ENCODE measurements at regions not wholly inside any gene's neighbourhood (a gene's known extent, or its start where the extent isn't known, plus 50 kb on each side); places are given as distances from the start of the nearest gene placed in this dataset.

DNA sequence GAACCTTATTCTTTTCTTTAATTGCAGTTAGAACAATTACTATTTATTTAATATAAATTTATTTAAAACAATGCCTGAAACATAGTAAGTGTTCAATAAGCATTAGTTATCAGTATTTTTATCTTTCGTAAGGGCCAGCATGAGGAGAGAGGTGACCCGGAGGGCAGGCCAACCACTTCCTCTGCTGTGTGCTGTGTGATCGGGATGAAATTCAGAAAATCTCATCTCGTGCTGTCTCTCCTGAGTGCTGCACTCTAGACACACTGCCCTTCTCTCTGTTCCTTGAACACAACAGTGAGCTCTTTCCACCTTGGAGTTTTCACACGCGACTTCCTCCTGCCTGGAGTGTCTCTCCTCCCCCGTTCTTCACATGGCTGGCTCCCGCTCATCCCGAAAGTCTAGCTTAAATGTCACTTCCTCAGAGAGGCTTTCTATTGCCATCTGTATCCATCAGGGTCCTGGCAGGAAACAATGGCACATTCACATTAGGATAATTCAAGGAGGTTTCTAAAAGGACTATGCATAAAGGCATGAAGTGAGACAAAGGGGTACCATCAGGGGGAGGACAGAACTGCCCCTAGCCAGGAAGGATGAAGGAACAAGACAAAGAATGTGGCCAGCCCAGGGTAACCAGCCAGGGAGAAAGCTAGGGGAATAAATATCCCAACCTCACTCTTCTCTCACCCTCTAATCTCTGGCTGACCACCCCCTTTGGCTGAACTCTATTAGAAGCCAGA lies 142.6 kb upstream of the GJB5 start:
- H3K9me3 ChIP-seq, result no peaks in the 10 kb centered on the region
- H3K27ac ChIP-seq, result no peak overlapping the region
- intact Hi-C loops (cut with DNase I), result no loop called here
- DNase-seq (no peak), ATAC-seq (no peak)
- no peak overlapping the region for H3K4me3 ChIP-seq
- TF ChIP-seq, protein P1, sequence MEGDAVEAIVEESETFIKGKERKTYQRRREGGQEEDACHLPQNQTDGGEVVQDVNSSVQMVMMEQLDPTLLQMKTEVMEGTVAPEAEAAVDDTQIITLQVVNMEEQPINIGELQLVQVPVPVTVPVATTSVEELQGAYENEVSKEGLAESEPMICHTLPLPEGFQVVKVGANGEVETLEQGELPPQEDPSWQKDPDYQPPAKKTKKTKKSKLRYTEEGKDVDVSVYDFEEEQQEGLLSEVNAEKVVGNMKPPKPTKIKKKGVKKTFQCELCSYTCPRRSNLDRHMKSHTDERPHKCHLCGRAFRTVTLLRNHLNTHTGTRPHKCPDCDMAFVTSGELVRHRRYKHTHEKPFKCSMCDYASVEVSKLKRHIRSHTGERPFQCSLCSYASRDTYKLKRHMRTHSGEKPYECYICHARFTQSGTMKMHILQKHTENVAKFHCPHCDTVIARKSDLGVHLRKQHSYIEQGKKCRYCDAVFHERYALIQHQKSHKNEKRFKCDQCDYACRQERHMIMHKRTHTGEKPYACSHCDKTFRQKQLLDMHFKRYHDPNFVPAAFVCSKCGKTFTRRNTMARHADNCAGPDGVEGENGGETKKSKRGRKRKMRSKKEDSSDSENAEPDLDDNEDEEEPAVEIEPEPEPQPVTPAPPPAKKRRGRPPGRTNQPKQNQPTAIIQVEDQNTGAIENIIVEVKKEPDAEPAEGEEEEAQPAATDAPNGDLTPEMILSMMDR (IDR thresholded peaks at IDR 0.05), result no peak
- H3K27me3 ChIP-seq (ENCODE audit: low read depth), result peaks cover 8% of the 10 kb centered on the region
- H3K4me1 ChIP-seq, result no peaks in the 10 kb centered on the region
- no peaks in the 10 kb centered on the region for H3K36me3 ChIP-seq

DNA sequence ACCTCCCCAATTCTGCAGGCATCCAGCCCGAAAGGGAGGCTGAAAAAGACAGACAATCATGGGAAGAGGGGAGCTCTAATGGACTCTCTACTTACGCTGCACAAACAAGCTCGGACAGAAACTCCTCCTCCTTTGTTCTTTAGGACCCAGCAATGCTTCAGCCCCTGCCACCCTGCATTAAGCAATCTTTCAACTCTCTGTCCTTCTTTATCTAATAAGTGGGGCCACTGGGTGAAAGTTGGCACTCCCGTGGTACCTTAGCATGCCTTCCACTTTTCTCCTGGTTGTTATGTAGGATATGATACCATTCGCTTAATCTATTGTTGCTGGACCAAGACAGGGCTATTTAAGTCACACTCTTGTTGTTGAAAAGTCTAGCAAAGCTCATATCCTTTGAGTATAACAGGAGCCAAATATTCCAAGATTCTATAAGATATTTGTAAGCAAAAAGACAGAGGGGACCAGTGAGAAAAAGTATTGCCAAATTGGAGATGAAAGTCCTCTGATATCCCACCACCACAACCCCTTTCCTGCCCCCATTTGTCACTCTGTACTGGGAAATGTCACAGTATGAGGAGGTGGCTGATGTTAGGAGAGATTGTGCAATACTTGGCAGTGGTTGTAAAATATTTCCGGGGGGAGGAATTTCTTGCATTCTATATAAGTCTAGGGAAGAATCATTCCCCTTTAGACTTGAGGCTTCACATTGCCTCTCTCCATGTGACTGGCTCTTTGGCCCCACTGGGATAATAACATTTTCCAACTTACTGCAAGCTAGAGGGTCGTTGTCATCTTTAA lies 137.3 kb upstream of the GJB5 start:
- no peaks in the 10 kb centered on the region for H3K4me1 ChIP-seq
- no peak overlapping the region for H3K27ac ChIP-seq
- TF ChIP-seq, protein P1 (IDR thresholded peaks at IDR 0.05), result no peak
- H3K9me3 ChIP-seq, result no peaks in the 10 kb centered on the region
- intact Hi-C loops (cut with DNase I), result no loop called here
- H3K27me3 ChIP-seq (ENCODE audit: low read depth), result peaks cover 6% of the 10 kb centered on the region
- no peak overlapping the region for H3K4me3 ChIP-seq
- no peaks in the 10 kb centered on the region for H3K36me3 ChIP-seq
- DNase-seq (no peak), ATAC-seq (no peak)

DNA sequence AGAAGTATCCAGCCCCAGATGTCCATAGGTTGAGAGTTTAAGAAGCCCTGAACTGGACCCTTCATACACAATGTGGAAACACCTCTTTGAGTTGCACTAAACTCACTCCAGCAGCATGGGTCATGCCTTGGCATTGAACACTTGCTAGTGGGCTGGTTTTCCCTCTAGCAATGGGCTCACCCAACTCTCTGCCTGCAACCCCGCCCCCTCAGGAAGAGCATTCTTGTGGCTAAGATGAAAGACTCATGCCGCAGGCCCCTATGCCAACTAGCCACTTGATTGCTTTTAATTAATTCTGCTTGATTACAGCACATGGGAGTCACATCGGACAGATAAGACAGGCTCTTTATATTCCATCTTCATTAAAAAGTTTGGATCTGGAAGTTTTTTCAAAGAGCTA lies 136.5 kb upstream of the GJB5 start:
- intact Hi-C loops (cut with DNase I), result no loop called here
- TF ChIP-seq, protein P1 (IDR thresholded peaks at IDR 0.05), result no peak
- H3K4me3 ChIP-seq, result no peak overlapping the region
- H3K36me3 ChIP-seq, result no peaks in the 10 kb centered on the region
- no peaks in the 10 kb centered on the region for H3K4me1 ChIP-seq
- ATAC-seq, result no peak
- no peaks in the 10 kb centered on the region for H3K9me3 ChIP-seq
- DNase-seq, result no peak
- H3K27me3 ChIP-seq (ENCODE audit: low read depth), result peaks cover 3% of the 10 kb centered on the region
- H3K27ac ChIP-seq, result no peak overlapping the region

DNA sequence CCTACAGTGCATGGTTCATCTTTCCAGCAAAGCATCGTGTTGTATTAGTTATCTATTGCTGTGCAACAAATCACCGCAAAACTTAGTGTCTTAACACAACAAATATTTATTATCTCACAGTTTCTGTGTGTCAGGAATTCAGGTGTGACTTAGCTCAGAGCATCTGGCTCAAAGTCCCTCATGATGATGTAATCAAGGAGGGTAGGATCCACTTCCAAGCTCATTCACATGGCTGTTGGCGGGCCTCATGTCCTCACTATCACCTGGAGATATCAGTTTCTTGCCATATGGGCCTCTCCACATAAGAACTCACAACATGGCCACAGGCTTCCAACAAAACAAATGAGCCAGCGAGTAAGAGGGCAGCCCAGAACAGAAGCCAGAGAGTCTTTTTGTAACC lies 135.6 kb upstream of the GJB5 start:
- TF ChIP-seq, protein P1 (IDR thresholded peaks at IDR 0.05), result no peak
- H3K36me3 ChIP-seq, result no peaks in the 10 kb centered on the region
- ATAC-seq, result no peak
- H3K9me3 ChIP-seq, result no peaks in the 10 kb centered on the region
- no peaks in the 10 kb centered on the region for H3K4me1 ChIP-seq
- intact Hi-C loops (cut with DNase I), result no loop called here
- DNase-seq, result no peak
- H3K4me3 ChIP-seq, result no peak overlapping the region
- no peak overlapping the region for H3K27ac ChIP-seq
- H3K27me3 ChIP-seq (ENCODE audit: low read depth), result peaks cover 6% of the 10 kb centered on the region

DNA sequence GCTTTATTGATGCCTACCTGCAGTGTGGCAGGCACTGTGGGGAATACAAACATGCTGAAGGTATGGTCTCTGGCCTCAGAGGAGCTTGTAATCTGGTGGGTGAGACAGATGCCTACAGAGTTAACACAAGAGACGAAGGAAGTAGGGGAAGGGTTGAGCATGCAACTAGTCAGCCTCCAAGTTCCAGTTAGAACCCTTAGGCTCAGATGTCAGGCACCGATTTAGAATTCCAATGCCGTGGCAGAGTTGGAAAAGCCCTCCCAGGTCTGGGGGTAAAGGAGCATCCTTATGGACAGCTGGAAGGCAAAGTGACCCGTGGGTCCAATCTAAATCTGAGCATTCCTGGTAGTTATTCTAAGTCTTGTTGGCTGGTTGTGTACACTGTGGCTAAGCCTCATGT lies 132.9 kb upstream of the GJB5 start:
- peaks cover 5% of the 10 kb centered on the region for H3K27me3 ChIP-seq (ENCODE audit: low read depth)
- DNase-seq, result no peak
- H3K4me3 ChIP-seq, result no peak overlapping the region
- no peaks in the 10 kb centered on the region for H3K9me3 ChIP-seq
- no peaks in the 10 kb centered on the region for H3K4me1 ChIP-seq
- no peak overlapping the region for H3K27ac ChIP-seq
- no peak for ATAC-seq
- TF ChIP-seq, protein P1 (IDR thresholded peaks at IDR 0.05), result no peak
- H3K36me3 ChIP-seq, result no peaks in the 10 kb centered on the region
- intact Hi-C loops (cut with DNase I), result no loop called here

All from lower lobe of right lung (tissue), 2 donors.